Osteoblast (primary cell): ENCODE measurements at regions not wholly inside any gene's neighbourhood (a gene's known extent, or its start where the extent isn't known, plus 50 kb on each side); places are given as distances from the start of the nearest gene placed in this dataset.

Experiments used
- DNase-seq: peaks from one replicate; pipeline ENCODE4 v3.0.0; 2011; ENCODE audit warnings: low spot score, mixed read lengths; ENCODE audit not compliant: insufficient read length; ENCODE audit errors: missing footprints
- H2AFZ ChIP-seq: 2 replicates; pipeline ENCODE4 v1.6.0; 2011; ENCODE audit warnings: mild to moderate bottlenecking, low read length
- H3K27ac ChIP-seq: 2 replicates; pipeline ENCODE4 v1.5.1; 2011; ENCODE audit warnings: mild to moderate bottlenecking, low read depth, low read length, moderate library complexity
- H3K27me3 ChIP-seq: 2 replicates; pipeline ENCODE4 v1.6.0; 2012; ENCODE audit warnings: mild to moderate bottlenecking, control low read depth, inconsistent platforms, low read length, moderate library complexity; ENCODE audit not compliant: insufficient read depth
- H3K36me3 ChIP-seq: 2 replicates; pipeline ENCODE4 v1.5.1; 2011; ENCODE audit warnings: mild to moderate bottlenecking, low read length, control low read depth, moderate library complexity; ENCODE audit not compliant: insufficient read depth
- H3K4me1 ChIP-seq: 2 replicates; pipeline ENCODE4 v1.5.1; 2011; ENCODE audit warnings: mild to moderate bottlenecking, low read length, control low read depth, moderate library complexity; ENCODE audit not compliant: insufficient read depth
- H3K4me2 ChIP-seq: 2 replicates; pipeline ENCODE4 v1.6.0; 2011; ENCODE audit warnings: mild to moderate bottlenecking, low read length; ENCODE audit not compliant: insufficient read depth
- H3K4me3 ChIP-seq: fragments of 200-600 bp; sonication (generic); 3 replicates; pipeline ENCODE4 v1.5.1; 2012; ENCODE audit warnings: mild to moderate bottlenecking, low read length, inconsistent platforms; ENCODE audit not compliant: insufficient read depth
- H3K79me2 ChIP-seq: 2 replicates; pipeline ENCODE4 v1.6.0; 2012; ENCODE audit warnings: mild to moderate bottlenecking, low read length, control low read depth, inconsistent platforms; ENCODE audit not compliant: insufficient read depth
- H3K9me3 ChIP-seq: 2 replicates; pipeline ENCODE4 v1.5.1; 2011; ENCODE audit warnings: low read depth, low read length, control low read depth
- H4K20me1 ChIP-seq: 2 replicates; pipeline ENCODE4 v1.6.0; 2012; ENCODE audit warnings: mild to moderate bottlenecking, low read length, control low read depth; ENCODE audit not compliant: insufficient read depth
- TF ChIP-seq, protein P1 (sequence below): IDR thresholded peaks from 2 replicates; pipeline ENCODE4 v1.5.1; 2011; ENCODE audit warnings: mild to moderate bottlenecking, low read depth, low read length, moderate library complexity; ENCODE audit errors: extremely low read depth

- H3K9me3 ChIP-seq, result no peaks in the 10 kb centered on the region
- no peaks in the 10 kb centered on the region for H3K79me2 ChIP-seq
- no peak overlapping the region for H3K4me3 ChIP-seq
- no peak for DNase-seq
- H3K4me2 ChIP-seq, result no peak overlapping the region
- no peak overlapping the region for H2AFZ ChIP-seq
- H3K36me3 ChIP-seq, result no peaks in the 10 kb centered on the region
- H3K27me3 ChIP-seq, result no peaks in the 10 kb centered on the region
- no peak overlapping the region for H3K27ac ChIP-seq
- no peaks in the 10 kb centered on the region for H3K4me1 ChIP-seq
- TF ChIP-seq, protein P1, sequence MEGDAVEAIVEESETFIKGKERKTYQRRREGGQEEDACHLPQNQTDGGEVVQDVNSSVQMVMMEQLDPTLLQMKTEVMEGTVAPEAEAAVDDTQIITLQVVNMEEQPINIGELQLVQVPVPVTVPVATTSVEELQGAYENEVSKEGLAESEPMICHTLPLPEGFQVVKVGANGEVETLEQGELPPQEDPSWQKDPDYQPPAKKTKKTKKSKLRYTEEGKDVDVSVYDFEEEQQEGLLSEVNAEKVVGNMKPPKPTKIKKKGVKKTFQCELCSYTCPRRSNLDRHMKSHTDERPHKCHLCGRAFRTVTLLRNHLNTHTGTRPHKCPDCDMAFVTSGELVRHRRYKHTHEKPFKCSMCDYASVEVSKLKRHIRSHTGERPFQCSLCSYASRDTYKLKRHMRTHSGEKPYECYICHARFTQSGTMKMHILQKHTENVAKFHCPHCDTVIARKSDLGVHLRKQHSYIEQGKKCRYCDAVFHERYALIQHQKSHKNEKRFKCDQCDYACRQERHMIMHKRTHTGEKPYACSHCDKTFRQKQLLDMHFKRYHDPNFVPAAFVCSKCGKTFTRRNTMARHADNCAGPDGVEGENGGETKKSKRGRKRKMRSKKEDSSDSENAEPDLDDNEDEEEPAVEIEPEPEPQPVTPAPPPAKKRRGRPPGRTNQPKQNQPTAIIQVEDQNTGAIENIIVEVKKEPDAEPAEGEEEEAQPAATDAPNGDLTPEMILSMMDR, result no peak
- H4K20me1 ChIP-seq, result no peaks in the 10 kb centered on the region
These were observed 719.6 kb upstream of the NR2F2 start for GRCh38 chr15:95610945-95611344.

- Histone ChIP-seq H3K4me1 (no peaks in the 10 kb centered on the region), H3K79me2 (no peaks in the 10 kb centered on the region), H2AFZ (no peak overlapping the region), H4K20me1 (no peaks in the 10 kb centered on the region), H3K4me3 (no peak overlapping the region), H3K27me3 (no peaks in the 10 kb centered on the region), H3K27ac (no peak overlapping the region), H3K36me3 (no peaks in the 10 kb centered on the region), H3K9me3 (no peaks in the 10 kb centered on the region), H3K4me2 (no peak overlapping the region)
- no peak for DNase-seq
- TF ChIP-seq, protein P1, result no peak
These were observed 715.1 kb upstream of the NR2F2 start for GRCh38 chr15:95615436-95615835.

DNA sequence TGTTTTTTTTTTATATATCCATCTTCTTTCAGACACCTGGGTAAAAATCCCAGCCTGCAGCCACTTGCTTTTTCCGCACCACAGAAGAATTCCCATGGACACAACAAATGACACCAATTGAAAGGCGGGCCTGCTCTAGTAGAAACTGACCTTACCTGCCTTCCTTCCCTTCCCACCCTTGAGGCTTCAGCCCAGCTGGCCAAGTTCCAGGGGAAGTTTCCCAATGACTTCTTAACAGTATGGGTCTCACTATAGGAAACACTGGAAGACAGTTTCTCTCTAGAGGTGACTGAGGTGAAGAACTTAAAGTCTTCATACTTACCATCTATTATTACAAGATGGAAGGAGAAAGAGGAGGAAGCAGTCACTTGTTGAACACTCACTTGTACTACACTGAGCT is 714.2 kb upstream of the NR2F2 start:
- no peak for DNase-seq
- H3K79me2 ChIP-seq, result no peaks in the 10 kb centered on the region
- no peaks in the 10 kb centered on the region for H3K4me1 ChIP-seq
- H3K27me3 ChIP-seq, result no peaks in the 10 kb centered on the region
- no peaks in the 10 kb centered on the region for H3K36me3 ChIP-seq
- no peaks in the 10 kb centered on the region for H3K9me3 ChIP-seq
- H2AFZ ChIP-seq, result no peak overlapping the region
- TF ChIP-seq, protein P1, result no peak
- no peaks in the 10 kb centered on the region for H4K20me1 ChIP-seq
- no peak overlapping the region for H3K4me3 ChIP-seq
- no peak overlapping the region for H3K4me2 ChIP-seq
- H3K27ac ChIP-seq, result no peak overlapping the region

DNA sequence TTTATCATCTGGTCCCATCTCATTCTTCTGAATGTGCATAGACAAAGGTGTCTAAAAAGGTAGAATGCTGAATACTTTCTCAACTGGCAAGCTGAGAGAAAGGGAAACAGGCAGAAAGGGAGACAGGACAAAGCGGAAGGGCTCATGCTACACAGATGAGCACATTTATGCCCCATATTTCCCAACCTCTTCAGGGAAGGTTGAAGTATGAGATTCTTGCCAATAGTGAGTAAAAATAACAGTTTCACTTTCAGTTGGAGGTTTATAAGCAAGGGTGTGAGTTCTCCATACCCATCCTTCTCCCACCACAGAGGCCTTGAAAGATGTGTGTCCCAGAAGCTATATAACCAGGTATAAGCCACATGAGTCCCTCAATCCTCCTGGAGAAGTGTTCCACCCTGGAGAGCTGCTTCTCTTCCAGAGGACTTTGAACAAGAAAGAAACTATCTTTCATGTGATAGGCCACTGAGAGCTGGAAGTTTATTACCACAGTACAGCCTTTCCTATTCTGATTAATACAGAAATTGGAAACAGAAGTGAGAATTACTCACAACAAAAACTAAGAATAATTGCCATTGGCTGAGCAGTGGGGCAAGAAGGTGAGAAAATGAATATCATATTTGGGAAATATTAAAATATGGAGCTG is 709.4 kb upstream of the NR2F2 start:
- Histone ChIP-seq H3K36me3 (no peaks in the 10 kb centered on the region), H3K4me3 (no peak overlapping the region), H3K4me1 (no peaks in the 10 kb centered on the region), H2AFZ (peak overlapping the region; percentile 69), H3K9me3 (no peaks in the 10 kb centered on the region), H4K20me1 (no peaks in the 10 kb centered on the region), H3K79me2 (no peaks in the 10 kb centered on the region), H3K27ac (no peak overlapping the region), H3K4me2 (peak overlapping the region; percentile 34), H3K27me3 (no peaks in the 10 kb centered on the region)
- no peak for DNase-seq
- TF ChIP-seq, protein P1, result no peak
